Esophagus muscularis mucosa (tissue), 4 donors: ENCODE measurements at regions not wholly inside any gene's neighbourhood (a gene's known extent, or its start where the extent isn't known, plus 50 kb on each side); places are given as distances from the start of the nearest gene placed in this dataset.

Source experiments
- DNase-seq: peaks from one replicate; pipeline ENCODE4 v3.0.0-alpha.2; 2017; ENCODE audit errors: extremely low spot score
- H3K27ac ChIP-seq, 4 donors: fragments of 200-600 bp; sonication (generic); replicated peaks in 1 of 4; 1 replicate in 3 of 4; 2 replicates in 1 of 4; pipeline ENCODE4 v1.5.1; 2016 to 2019; ENCODE audit warnings: mild to moderate bottlenecking in 1 of 4
- H3K27me3 ChIP-seq, 4 donors: fragments of 200-600 bp; sonication (generic); one replicate each; pipeline versions ENCODE4 v1.5.1 to v1.6.0; 2016 to 2019
- H3K36me3 ChIP-seq, 4 donors: fragments of 200-600 bp; sonication (generic); one replicate each; pipeline ENCODE4 v1.5.1; 2016 to 2019
- H3K4me1 ChIP-seq, 4 donors: fragments of 200-600 bp; sonication (generic); one replicate each; pipeline ENCODE4 v1.5.1; 2016 to 2019
- H3K4me3 ChIP-seq, 4 donors: fragments of 200-600 bp; sonication (generic); 1 replicate in 2 of 4; 2 replicates in 2 of 4; pipeline ENCODE4 v1.5.1; 2016 to 2019; ENCODE audit warnings: mild to moderate bottlenecking in 4 of 4, moderate library complexity in 1 of 4
- H3K9me3 ChIP-seq, 4 donors: fragments of 200-600 bp; sonication (generic); 1 replicate in 3 of 4; 2 replicates in 1 of 4; pipeline ENCODE4 v1.5.1; 2016 to 2019
- CTCF ChIP-seq, 3 experiments: fragments of 200-600 bp in 2 of 3; fragments of 450-650 bp in 1 of 3; sonication (generic) in 2 of 3; IDR thresholded peaks; one replicate each; pipeline ENCODE4 v1.5.1; 2017 to 2019; ENCODE audit warnings: antibody characterized with exemption in 3 of 3, mild to moderate bottlenecking in 2 of 3, moderate library complexity in 1 of 3
- EP300 ChIP-seq: sonication (generic); formaldehyde crosslinking; IDR thresholded peaks from one replicate; pipeline ENCODE4 v1.6.1; 2017; ENCODE audit warnings: antibody characterized with exemption
- POLR2A ChIP-seq: fragments of 450-650 bp; IDR thresholded peaks from one replicate; pipeline ENCODE4 v1.6.1; 2017; ENCODE audit warnings: antibody characterized with exemption, moderate library complexity, mild to moderate bottlenecking, low read depth
- POLR2AphosphoS5 ChIP-seq, 2 donors: sonication (generic); formaldehyde crosslinking; IDR thresholded peaks; one replicate each; pipeline ENCODE4 v1.6.1; 2017; ENCODE audit warnings: antibody characterized with exemption in 2 of 2
- WGBS: methylation state at CpG from one replicate; pipeline ENCODE4 v1.1.5; 2018; 5-methylcytosine and 5-hydroxymethylcytosine counted together
- intact Hi-C: fragments of 100-400 bp; cut with DNase I; formaldehyde crosslinking; loops from one replicate; pipeline ENCODE4 v1.15.1; 2023

GRCh38 chr5:67266654-67267350, 70.2 kb upstream of the CD180 start:
- 94% methylated on average over 6 of the region's 6 CpGs for WGBS

GRCh38 chr5:67265951-67266350, 69.4 kb upstream of the CD180 start:
- Histone ChIP-seq H3K4me3 (no peak overlapping the region), H3K4me1 (peaks cover 30 to 83% (median 77%) of the 10 kb centered on the region in 4 donors)
- 91% methylated on average over 1 of the region's 1 CpG for WGBS

More at GRCh38 chr5:67266654-67267350, 70.2 kb upstream of the CD180 start:
- no peaks in the 10 kb centered on the region for H3K9me3 ChIP-seq
- peaks cover 30 to 90% (median 80%) of the 10 kb centered on the region in 4 donors for H3K4me1 ChIP-seq
- peak overlapping the region; percentile 88 to 92 (median 90) for H3K27ac ChIP-seq
- no peaks in the 10 kb centered on the region for H3K36me3 ChIP-seq
- peak; percentile 31 for DNase-seq
- TF ChIP-seq POLR2AphosphoS5 (IDR thresholded peaks at IDR 0.05) (no peak), EP300 (no peak), POLR2A (no peak), CTCF (IDR thresholded peaks at IDR 0.05) (no peak)
- intact Hi-C loops, result loop anchor here (5.0 kb wide), 1 partner anchor 425 kb away; no protein-coding TSS in a partner anchor
- no peak overlapping the region for H3K4me3 ChIP-seq
- no peaks in the 10 kb centered on the region for H3K27me3 ChIP-seq

GRCh38 chr5:67263656-67264408, 67.2 kb upstream of the CD180 start:
- Histone ChIP-seq H3K27me3 (no peaks in the 10 kb centered on the region), H3K9me3 (no peaks in the 10 kb centered on the region), H3K4me1 (peaks cover 14 to 63% (median 56%) of the 10 kb centered on the region in 4 donors), H3K27ac (peak overlapping the region; percentile 14 to 92 (median 44)), H3K4me3 (no peak overlapping the region), H3K36me3 (no peaks in the 10 kb centered on the region)
- WGBS, result 90% methylated on average over 4 of the region's 4 CpGs
- TF ChIP-seq POLR2A (no peak), EP300 (no peak), POLR2AphosphoS5 (IDR thresholded peaks at IDR 0.05) (no peak), CTCF (IDR thresholded peaks at IDR 0.05) (no peak)
- peak; percentile 74 for DNase-seq
- intact Hi-C loops, result no loop called here

More at GRCh38 chr5:67265951-67266350, 69.4 kb upstream of the CD180 start:
- Histone ChIP-seq H3K27ac (peak overlapping the region in 3 of 4 donors; percentile 88 to 92 (median 91)), H3K9me3 (no peaks in the 10 kb centered on the region), H3K36me3 (no peaks in the 10 kb centered on the region), H3K27me3 (no peaks in the 10 kb centered on the region)
- no peak for DNase-seq
- TF ChIP-seq EP300 (no peak), POLR2AphosphoS5 (IDR thresholded peaks at IDR 0.05) (no peak), POLR2A (no peak), CTCF (IDR thresholded peaks at IDR 0.05) (no peak)
- intact Hi-C loops, result loop anchor here (5.0 kb wide), 1 partner anchor 426 kb away; no protein-coding TSS in a partner anchor

GRCh38 chr5:67262956-67263355, 66.4 kb upstream of the CD180 start:
- DNase-seq, result no peak
- Histone ChIP-seq H3K4me3 (no peak overlapping the region), H3K36me3 (no peaks in the 10 kb centered on the region), H3K27me3 (no peaks in the 10 kb centered on the region), H3K9me3 (no peaks in the 10 kb centered on the region), H3K27ac (peak overlapping the region; percentile 14 to 92 (median 40)), H3K4me1 (peaks cover 5 to 63% (median 56%) of the 10 kb centered on the region in 4 donors)
- TF ChIP-seq CTCF (IDR thresholded peaks at IDR 0.05) (no peak), EP300 (no peak), POLR2A (no peak), POLR2AphosphoS5 (IDR thresholded peaks at IDR 0.05) (no peak)
- intact Hi-C loops, result no loop called here
